NCI-H187 treated with DMSO at 0.1 percent for 48 hours (cell line): ENCODE measurements at regions not wholly inside any gene's neighbourhood (a gene's known extent, or its start where the extent isn't known, plus 50 kb on each side); places are given as distances from the start of the nearest gene placed in this dataset.
"Not testable (repeated sequence)": the region's sequence is repeated elsewhere in the genome, so short reads cannot be mapped to it uniquely, and the experiment has no call there.

ENCODE experiments used
- DNase-seq: peaks from one replicate; lab custom pipeline; 2025; lab: John Stamatoyannopoulos, UW

DNA sequence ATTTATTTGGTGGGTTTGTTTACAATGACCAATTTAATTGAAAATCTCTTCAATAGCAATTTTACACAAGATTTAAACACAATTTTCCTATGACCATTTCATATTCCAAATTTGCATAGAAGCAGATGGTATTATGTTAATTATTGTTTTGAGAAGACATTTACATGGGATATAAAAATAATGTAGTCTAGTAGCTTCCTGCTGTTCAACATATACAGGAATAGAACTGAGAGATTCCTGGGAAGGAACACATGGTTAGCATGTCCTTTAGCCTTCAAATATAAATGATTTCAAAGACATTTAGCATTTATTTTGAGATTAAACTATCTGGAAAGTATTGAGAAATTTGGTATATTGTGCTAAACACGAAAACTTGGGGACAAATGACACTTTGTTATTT lies 129.6 kb downstream of the KCNE4 start:
- no peak for DNase-seq

DNA sequence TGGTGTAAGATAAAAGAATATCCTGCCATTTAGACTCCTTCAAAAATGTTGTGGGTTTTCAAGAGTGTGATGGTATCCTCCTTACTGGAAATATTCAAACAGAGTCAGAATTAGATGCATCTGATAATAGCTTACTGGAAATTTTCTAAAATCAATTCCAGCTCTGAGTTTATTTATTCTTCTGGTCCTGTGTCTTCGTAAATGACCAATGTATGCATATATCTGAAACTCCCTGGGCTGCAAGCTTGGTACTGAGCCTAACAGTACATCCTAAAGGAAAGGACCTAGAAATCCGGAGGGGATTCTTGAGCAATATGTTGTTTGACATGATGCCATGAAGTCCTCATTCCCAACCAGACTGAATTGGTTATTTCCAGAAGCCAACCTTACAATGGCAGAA lies 130.4 kb downstream of the KCNE4 start:
- DNase-seq = no peak

DNA sequence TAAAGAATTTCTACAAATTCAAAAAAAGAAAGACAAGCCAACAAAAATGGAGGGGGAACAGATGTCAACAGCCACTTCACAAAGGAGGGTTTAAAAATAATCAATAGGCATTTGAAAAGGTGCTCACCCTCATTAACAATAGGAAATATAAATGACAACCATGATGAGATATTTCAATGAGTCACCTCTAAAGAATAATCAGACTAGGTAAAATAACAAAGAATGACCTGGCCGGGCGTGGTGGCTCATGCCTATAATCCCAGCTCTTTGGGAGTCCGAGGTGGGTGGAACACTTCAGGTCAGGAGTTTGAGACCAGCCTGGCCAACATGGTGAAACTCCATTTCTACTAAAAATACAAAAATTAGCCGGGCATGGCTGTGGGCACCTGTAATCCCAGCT lies 133.6 kb downstream of the KCNE4 start:
- DNase-seq = no peak

DNA sequence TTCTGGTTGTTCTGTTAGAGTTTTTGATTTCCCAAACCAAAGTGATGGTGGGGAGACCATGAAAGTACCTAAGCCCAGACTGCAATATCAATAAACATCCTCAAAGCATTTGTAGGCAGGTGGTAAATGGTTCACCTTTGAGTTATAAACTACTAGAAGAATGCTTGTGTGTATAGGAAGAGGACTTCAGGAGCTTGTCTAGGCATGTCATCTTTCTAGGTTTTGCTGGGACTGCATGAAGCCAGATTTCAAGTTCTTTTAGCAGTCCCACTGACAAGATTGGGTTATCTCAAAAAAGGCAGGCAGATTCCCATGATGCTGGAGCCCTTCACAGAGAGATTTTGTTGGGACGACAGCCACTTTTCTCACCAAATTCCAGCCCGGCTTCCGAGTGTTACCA lies 135.3 kb downstream of the KCNE4 start:
- no peak for DNase-seq

DNA sequence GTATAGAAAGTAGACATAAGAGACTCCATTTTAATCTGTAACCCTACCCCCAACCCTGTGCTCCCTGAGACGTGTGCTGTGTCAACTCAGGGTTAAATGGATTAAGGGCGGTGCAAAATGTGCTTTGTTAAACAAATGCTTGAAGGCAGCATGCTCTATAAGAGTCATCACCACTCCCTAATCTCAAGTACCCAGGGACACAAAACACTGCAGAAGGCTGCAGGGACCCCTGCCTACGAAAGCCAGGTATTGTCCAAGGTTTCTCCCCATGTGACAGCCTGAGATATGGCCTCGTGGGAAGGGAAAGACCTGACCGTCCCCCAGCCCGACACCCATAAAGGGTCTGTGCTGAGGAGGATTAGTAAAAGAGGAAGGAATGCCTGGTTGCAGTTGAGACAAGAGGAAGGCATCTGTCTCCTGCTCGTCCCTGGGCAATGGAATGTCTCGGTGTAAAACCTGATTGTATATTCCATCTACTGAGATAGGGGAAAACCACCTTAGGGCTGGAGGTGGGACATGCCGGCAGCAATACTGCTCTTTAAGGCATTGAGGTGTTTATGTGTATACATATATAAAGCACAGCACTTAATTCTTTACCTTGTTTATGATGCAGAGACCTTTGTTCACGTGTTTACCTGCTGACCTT lies 138.7 kb downstream of the KCNE4 start:
- not testable (repeated sequence) for DNase-seq

DNA sequence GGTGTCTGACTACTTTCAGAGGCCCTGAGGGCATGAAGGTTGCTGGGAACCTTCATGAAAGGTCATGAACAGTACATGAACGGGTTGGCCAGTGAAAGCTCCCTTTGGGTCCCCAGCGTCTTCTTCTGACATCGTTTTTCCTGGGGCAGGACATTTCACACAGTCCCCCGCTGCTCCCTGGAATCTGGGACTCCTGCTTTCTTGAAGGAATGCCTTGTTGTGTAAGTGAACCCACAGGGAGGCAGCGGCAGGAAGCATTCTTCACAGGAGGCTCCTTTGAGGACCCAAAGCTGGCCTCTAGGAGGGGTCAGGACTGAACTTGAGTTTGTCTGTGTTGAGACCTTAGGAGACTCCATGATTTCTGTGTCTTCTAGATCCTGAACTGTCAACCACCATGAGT lies 144.3 kb downstream of the KCNE4 start:
- no peak for DNase-seq

DNA sequence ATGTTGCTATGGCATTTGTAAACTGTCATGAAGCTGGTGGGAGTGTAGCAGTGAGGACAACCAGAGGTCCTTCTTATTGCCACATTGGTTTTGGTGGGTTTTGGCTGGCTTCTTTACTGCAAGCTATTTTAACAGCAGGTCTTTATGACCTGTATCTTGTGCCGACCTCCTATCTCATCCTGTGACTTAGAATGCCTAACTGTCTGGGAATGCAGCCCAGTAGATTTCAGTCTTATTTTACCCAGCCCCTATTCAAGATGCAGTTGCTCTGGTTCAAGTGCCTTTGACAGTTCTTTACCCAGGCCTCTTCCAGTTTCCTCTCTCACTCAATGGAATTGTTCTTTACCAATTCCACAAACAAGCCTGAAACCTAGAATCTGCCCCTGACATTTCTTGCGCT lies 145.1 kb downstream of the KCNE4 start:
- no peak for DNase-seq

DNA sequence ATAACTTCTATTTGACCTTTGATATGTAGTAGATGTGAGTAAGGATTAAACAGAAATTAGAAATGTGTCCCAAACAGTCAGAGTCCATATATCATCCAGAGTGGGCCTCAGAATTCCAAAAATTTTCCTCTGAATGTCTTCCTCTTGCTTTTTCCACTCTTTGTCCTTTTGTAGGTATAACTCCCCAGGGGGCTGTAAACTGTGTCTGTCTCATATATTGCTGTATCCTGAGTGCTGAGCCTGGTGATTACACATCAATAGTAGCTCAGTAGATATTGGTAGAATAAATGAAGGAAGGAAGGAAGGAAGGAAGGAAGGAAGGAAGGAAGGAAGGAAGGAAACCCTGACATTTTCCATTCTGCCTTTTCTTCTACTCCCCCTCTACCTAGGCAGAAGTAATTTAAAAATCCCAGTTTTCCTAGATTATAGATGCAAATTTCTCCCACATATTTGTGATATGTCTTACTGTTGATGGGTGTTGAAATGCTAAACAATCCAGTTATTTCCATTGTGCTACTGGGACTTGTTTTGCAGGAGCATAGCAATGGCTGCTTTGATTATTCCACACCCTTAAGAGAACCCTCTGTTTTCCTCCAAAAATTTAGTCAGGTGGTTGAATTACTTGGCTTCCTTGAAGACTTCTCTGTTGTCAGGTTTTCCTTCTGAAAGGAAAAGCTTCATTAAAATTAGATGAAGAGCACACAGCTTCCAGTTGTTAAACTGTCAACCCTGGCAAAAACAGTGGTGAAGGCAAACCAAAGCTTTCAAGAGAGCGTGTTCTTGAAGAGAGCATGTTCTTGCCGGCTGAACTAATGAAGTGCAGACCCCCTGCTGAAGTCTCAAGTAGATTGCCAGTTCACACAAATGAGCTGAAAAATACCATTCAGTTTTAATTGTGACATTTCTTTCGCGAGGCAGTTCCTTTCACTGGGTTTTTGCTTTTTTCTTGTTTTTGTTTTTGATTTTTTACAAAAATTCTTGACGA lies 147.8 kb downstream of the KCNE4 start:
- DNase-seq = no peak

DNA sequence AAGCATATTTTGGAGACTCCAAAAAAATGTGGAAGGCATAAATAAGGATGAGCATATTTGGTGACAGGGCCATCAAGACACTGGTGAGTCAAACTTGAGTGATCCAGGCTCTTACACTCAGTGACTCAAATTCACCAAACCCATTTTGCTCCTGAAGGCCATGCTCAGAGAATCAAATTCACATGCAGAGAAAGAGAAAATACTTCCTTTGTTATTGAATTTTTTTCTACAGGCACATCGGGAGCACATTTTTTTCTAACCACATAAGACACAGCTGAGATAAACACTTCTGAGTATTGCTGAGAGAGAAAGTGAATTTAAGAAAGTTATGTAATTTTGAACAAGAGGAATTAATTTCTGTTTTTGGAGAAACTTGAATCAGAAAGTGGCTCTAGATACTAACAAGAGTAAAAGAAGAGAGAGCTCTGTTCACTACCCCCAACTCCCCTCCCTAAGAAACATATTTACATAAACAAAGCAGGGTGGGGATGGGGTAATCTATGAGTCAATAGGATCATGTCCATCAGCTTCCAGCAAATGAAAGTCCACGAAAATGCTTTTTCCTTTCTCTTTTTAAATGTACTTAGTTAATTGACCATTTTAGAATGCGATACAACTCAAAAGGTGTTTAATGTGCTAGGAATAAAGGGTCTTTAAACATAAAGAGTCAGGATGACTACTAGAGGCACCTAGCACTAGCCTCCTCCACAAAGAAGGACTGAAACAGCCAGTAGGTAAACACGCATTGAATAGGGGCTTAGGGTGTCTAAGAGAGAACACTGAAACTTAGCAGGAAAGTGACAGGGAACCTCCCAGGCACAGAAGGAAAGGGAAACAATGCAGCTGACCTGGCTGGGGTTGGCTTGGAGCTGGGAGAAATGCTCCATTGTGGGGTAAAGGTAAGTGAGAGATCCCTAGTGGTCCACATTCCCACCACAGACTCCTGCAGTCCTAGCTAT lies 152.3 kb downstream of the KCNE4 start:
- DNase-seq = no peak

DNA sequence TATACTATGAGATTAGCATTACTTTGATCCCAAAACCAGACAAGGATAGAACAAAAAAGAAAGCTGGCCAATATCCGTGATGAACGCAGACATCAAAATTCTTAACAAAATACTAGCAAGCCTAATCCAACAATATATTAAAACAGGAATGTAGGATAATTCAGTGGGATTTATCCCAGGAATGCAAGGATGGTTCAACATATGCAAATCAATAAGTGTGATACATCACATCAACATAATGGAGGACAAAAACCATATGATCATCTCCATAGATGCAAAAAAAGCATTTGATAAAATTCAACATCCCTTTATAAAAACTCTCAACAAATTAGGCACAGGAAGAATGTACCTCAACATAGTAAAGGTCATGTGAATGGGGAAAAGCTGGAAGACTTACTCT lies 158.5 kb downstream of the KCNE4 start:
- no peak for DNase-seq

DNA sequence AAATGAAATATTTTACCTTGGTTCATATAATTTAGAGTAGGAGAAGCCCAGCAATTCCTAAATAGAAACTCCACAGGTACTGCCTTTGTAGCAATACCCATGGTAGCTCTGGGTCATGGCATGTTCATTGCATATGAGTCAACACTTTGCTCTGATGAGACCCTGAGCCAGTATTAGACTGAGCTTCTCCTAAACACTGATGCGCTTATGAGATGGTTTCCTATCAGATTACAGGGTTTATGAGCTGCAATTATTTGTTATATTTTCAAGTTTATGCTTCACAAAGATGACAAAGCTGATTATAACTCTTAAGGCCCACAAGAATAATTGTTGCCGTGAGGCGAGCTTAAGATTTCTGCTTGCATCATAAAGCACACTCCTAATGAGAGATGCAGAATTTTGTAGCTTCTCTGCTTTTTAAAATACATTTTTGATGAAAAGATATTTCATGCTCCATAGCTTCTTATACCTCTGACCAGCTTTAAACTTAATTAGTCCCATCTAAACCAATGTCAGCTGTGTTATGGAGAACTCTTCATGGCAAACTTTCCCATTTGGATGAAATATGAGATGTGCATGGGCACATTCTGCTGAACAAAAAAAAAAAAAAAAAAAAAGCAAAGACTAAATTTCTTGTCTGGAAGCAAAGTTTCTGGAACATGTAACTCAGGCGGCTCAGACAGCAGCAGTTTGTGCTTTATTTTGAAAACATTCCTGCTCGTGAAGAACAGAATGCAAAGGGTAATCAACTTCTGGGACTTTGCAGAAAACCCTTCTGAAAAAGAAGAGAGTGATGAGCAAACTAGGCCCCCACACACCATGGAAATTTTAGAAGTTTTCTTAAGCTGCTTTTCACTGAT lies 162.6 kb downstream of the KCNE4 start:
- DNase-seq = no peak

DNA sequence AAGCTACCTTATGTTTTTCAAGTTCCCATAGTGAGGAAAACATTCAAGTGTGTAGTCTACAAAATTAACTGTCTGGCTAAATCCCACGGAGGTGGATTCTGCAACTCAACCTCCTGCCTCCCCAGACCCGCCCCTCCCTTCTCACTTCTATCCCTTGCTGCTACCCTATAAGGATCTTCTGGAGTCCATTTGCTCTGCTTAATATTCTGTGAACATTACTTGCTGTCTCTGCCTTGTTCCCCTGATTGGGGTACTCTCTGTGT lies 163.2 kb downstream of the KCNE4 start:
- DNase-seq = no peak

DNA sequence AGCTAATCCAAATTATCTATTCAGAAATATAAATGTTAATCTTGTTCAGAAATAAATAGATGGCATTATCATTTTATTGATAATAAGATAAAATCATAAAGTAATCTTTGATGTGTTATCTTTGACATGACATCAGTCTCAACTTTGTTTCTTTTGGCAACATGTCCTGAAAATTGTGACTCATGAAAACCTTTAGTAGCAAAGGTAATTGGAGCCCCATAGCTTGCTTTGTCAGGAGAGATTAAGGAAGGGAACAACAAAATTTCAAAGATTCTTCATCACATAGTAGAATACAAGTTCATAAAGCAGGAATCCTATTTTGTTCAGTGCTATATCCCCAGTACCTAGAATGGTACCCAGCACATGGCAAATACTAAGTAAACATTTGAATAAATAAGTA lies 165.4 kb downstream of the KCNE4 start:
- no peak for DNase-seq

DNA sequence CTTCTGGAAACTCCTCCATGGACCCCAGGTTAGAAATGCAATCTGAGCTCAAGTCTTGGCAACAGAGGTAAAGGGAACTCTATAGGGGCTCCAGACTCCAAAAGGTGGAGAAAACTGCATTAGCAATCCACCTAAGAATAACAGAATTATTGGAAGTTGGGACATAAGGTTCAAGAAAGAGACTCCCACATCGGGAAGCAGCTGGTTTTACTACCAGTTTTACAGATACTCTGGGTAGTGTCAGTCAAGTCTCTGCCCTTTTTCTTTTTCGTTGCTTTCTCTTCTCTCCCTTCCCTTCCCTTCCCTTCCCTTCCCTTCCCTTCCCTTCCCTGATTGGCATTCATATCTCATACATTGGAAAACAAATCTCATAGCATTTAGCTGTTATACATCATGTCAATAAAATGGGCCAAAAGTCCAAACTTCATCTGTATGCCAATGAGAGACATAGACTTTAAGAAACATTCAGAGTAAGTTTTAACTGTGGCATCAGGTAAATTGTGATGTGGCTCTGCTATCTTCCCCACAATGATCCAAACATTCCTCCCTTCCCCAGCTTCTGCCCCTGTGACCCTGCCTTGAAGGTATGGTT lies 166.7 kb downstream of the KCNE4 start:
- no peak for DNase-seq

DNA sequence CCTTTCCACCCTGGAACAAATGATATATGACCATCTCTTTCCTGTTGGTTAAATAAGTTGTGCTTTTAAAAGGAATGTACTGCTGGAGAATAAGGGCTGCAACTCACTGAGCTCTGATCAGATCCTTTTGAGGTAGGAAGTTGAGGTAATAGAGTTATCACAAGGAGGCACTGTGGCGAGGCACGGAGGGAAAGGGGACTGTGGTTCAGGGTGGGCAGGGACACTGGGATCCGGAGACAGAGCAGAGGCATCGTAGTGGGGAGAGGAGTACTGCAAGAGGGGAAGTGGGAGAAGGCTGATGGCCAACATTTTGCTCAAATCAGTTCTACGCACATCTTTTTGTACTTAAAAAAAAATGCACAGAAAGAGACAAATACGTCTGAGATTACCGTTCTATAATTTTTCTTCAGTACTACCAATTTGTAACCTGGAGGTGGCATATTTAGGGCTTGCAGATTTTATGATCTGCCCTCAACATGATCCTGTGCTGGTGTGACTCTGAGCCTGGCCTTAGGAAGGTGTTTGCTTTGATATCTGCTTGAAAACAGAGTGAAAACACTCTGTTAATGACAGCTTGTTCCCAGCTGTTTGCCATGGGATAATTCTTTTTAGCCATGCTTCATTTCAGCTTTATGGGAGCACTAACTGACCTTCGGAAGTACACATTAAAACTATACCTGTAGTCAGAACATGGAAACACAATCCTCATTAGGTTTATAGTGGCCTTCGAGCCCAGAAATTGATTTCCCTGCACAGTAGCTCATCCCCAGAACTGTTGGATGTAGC lies 168.1 kb downstream of the KCNE4 start:
- no peak for DNase-seq

DNA sequence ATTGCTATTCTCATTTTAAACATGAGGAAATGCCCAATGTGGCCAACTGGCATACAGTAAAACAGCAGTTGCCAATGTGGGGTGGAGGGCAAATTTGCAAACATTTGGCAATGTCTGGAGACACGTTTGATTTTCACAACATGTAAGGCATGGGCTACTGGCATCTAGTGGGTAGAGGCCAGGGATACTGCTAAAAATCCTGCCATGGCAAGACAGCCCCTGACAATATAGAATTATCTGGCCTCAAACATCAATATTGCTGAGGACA lies 168.6 kb downstream of the KCNE4 start:
- DNase-seq = no peak

DNA sequence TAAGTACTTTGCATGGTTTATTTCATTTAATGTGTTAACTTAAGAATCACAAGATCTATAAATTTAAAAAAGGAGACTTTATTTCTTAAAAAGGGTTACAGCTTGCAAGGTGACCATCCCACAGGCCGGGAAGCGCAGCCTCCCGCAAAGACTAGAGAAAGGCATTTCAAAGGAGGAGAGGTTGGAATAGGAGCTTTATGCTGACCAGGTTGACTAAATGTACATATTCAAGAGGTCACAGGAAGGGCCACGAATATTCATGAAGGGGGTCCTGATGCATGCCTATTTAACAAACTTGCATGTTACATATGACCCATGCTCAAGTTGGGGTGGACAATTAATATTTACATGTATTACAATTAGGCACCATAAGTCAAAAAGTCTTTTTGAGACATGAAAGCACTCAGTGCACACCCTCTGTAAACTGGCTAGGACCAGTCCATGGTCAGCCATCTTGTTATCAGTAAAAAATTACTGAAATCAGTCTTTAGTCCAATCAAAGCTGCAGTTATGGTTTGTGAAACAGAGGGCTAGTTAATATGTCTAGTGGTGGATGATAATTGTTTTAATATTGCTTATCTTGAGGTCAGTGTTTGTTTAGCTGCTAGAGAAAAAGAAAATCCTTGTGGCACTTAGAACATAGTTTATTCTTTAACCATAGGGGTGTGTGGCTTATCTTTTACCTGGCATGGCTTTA lies 169.3 kb downstream of the KCNE4 start:
- DNase-seq = no peak

DNA sequence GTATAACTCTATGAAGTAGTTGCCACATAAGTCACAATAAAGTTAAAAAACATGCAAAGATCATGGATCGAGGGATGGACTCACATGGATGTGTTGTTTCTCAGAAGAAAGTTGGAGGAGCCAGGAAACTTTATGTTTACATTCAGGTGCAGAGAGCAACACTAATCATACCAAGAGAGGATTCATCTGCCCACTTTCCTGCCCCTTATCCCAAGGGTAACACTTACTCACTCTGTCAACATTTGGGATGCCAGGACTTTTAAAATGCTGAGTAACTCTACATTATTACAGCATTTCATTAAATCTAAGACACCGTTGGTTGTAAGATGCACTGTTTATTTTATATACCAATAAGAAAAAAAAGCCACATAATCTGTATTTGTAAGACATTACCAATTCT lies 170.4 kb downstream of the KCNE4 start:
- DNase-seq = no peak

DNA sequence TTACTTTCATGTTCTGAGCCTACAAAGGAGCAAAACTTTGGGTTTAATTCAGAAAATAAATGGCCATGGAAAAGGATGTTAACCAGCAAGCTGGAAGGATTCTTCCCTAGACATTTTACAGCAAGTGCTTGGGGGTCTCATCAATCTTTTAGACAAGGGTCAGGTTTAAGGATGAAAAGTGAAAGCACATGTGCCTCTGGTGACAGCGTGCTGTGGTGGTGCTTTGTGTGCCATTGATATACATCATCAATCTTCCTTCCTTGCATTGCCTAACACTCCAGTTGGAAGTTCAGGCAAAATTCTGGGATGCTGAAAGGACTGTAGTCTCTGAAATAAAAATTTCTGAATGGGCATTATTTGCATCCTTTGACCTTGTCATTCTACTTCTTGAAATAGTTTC lies 171.2 kb downstream of the KCNE4 start:
- no peak for DNase-seq

DNA sequence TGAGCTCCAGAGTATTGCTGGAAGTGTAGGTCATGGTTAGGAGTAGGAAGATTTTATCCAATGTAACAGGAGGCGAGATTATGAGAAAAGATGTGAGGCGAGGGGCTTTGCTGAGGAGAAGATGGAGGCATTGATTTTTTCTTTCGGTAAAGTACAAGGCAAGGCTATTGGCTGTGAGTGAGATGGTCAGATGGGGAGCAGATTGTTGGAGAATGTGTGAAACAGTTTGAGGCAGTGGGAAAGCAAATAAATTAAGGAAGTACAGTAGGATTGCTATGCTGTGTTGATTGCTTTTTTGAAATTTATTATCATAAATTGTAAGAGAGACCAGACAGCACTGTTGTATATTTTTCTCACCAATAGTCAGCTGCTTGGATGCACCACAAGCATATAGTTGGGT lies 173.3 kb downstream of the KCNE4 start:
- no peak for DNase-seq
